OCI-M2 (cell line): ENCODE measurements at regions not wholly inside any gene's neighbourhood (a gene's known extent, or its start where the extent isn't known, plus 50 kb on each side); places are given as distances from the start of the nearest gene placed in this dataset.
A peak's percentile ranks its signal among the peaks of the same experiment; 100 is the strongest.
"Not testable (repeated sequence)": the region's sequence is repeated elsewhere in the genome, so short reads cannot be mapped to it uniquely, and the experiment has no call there.

Experiments
- DNase-seq: peaks from one replicate; lab custom pipeline; 2025; ENCODE audit not compliant: unreplicated experiment; lab: John Stamatoyannopoulos, UW

DNA sequence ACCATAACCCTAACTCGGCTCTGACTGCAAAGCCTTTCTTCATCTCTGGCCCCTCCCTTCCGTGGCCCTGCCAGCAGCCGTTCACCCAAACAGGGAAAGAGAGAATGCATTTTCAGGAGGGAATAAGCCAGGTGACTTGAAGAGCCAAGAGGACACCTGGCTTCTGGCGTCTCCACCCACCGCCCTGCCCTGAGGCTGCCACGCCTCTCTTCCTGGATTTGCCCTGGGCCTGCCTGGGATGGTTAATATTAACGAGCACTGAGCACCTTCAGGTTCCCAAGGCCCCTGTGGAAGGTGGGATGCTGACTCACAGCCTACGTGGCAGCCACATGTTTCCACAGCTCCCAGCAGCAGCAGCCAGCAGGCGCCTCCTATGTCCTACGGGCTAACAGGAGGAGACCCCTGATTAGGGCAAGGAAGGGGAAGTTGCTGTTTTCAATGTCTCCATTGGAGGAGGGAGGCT lies 138.0 kb upstream of the RREB1 start:
- DNase-seq = peak; percentile 61

GRCh38 chr6:6970851-6971250 lies 136.9 kb upstream of the RREB1 start:
- no peak for DNase-seq

GRCh38 chr6:6971369-6971768 lies 136.4 kb upstream of the RREB1 start:
- no peak for DNase-seq

- no peak for DNase-seq
Measured at GRCh38 chr6:6972456-6972855, 135.3 kb upstream of the RREB1 start.

GRCh38 chr6:6973721-6974120 lies 134.0 kb upstream of the RREB1 start:
- no peak for DNase-seq

GRCh38 chr6:6975459-6976111 lies 132.2 kb upstream of the RREB1 start:
- no peak for DNase-seq

DNA sequence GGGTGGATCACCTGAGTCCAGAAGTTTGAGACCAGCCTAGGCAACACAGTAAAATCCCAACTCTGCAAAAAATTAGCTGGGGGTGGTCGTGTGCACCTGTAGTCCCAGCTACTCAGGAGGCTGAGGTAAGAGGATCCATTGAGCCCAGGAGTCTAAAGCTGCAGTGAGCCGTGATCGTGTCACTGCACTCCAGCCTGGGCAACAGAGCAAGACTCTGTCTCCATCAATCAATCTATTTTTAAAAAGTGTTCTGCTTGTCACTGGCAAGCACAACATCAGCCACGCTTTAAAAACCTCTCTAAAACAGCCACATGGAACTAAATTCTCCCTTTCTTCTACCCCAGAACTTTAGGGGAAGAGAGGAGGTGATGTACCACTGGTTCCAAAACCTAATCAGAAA lies 131.6 kb upstream of the RREB1 start:
- no peak for DNase-seq

GRCh38 chr6:6978731-6979130 lies 129.0 kb upstream of the RREB1 start:
- no peak for DNase-seq

DNA sequence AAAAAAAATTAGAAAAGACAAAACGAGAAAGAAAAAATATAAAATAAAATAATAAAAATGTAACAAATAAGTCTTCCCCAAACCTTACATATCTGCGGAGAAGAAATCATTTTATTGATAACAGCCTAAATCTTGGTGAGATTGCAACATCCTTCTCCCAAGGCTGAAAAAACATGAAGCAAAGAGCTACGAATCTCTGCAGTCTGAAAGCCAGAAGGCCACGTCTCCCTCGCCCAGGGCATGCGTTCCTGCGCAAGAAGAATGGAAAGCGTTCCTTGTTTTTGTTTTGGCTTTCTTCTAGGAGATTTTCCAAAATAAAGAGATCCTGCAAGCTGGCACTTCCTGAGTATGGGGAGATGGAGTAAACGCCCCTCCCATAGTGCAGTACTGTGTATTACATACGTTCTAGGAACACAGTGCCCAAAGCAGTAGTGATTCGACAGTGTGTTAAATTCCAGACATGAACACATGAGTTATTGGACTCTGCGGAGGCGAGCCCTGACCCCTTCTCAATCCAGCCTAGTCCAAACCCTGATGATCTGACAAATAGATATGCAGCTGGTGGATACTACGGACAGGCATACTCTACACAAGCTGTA lies 126.7 kb upstream of the RREB1 start:
- DNase-seq = no peak

GRCh38 chr6:6981681-6982322 lies 126.0 kb upstream of the RREB1 start:
- no peak for DNase-seq

GRCh38 chr6:6982663-6983062 lies 125.1 kb upstream of the RREB1 start:
- no peak for DNase-seq

DNA sequence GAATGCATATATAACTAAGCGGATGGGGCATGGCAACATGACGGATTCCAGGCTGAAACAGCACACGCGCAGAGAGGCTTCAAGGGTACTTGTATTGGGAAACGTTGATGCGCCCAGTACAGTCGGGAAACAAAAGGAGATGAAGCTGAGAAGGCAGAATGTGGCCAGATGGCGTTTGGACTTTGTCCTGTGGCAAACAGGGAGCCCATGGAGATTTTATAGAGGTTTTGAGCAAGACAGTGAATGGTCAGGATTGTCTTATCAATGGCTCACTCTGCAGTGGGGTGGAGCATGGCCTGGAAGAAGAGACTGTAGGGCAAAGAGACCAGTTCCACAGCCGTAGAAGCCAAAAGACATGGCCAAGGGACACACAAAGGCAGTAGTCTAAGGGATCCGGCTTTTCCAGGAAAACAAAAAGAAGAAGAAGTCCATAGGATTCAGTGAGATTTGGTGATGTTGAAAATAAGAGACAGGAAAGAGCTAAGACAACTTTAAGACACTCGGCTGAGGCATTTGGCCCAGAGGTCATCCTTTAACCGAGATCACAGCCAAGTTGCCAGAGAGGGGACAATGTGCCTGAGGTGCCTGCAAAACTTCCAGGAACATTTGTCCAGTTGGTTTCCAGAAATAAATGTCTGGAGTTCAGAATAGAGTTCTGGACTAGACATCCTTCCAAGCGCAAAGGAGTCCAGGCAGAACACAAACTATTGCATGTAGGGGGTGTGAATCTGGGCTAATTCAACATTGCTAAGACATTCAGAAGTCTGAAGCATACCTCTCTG lies 123.0 kb upstream of the RREB1 start:
- DNase-seq = no peak

DNA sequence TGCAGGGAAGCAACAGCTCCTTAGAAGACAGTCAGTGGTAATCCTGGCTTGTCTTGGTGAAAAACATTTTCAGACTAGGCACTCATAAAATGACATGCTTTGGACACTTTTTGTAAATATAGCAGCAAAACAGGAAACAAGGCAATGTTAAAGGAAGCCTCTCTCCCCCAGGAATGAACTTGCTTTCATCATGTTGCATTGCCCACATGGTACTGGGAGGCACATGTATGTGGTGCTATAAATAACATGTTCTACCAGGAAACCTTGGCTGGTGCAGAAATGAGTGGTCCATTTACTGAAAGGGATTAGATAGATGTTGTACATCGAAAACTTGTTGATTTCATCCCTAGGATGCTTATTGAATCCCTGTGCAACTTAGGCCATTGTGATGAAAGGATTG lies 121.4 kb upstream of the RREB1 start:
- DNase-seq = no peak

DNA sequence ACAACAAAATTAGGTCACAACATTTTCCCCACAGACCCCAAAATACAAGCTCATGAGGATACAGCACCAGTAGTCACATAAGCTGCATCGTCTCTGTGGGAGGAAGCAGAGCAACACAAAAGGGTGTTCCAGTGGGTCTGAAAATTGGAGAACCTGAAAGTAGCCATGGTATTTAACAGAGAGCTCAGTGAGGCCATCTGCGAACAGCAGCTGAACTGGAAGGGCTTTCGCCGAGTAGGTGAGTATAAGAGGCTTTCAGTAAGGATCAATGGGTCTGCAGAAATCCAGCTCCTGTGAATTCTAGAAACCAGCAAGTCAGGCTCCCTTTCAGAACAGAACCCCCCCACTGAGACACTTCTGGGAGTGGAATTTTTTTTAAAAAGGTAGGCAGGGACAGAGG lies 120.0 kb upstream of the RREB1 start:
- DNase-seq = no peak

DNA sequence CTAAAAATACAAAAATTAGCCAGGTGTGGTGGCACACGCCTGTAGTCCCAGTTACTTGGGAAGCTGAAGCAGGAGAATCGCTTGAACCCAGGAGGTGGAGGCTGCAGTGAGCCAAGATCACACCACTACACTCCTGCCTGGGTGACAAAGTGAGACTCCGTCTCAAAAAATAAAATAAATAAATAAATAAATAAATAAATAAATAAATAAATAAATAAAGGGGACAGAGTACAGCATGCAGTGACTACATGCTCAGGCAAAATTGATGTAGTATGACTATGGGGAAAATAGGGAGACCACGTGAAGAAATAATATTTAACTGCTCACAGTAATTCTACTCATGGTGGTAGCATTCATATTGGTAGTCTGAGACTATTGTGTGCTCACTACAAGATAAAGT lies 117.7 kb upstream of the RREB1 start:
- DNase-seq = not testable (repeated sequence)

DNA sequence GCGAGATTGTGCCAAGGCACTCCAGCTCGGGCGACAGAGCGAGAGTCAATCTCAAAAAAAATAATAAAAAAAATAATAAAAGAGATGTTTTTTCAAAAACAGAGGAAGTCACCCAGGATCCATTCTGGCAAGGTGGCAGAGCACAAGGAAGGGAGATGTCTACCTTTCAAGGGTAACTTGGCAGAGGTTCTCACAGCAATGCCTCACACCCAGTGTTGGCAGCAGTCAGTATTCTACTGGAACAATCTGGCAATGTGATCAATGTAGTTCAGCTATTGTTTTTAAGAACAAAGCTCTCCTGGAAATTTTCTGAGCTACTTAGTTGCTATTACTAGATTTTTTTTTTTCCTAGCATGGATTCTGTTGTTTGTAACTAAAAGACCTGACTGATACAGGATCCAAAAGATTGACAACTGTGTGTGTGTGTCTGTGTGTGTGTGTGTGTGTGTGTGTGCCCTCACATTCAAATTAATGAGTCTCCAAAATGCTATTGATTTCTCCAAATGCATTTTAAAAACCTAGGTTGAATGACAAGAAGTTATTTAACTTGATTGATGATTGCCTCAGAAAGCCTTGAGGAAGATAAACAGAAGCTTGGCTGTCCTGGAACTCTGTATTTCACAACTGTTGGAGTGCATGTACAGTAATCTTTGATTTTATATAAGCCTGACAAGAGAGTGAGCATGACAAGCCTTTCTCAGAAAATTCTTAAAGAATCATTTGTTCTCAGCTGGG lies 114.1 kb upstream of the RREB1 start:
- no peak for DNase-seq

DNA sequence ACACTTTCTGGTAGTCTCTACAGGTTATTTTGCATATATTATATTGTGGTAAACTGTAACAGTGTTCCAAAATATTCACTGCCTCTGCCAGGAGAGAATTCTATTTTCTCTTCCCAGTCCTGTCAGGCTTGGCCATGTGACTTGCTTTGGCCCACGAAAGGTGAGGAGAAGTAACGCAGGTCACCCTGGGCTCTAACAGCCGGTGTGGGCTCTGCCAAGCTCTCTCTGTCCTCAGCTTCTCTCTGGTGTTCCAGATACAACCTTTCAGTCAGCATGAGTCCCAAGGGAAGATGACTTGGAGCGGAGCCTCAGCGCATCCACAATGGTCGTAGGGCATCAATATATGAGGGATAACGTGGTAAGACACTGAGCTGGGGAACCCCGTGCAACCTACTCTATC lies 113.0 kb upstream of the RREB1 start:
- no peak for DNase-seq

GRCh38 chr6:6995328-6995727 lies 112.4 kb upstream of the RREB1 start:
- no peak for DNase-seq

GRCh38 chr6:6996124-6996523 lies 111.6 kb upstream of the RREB1 start:
- DNase-seq = no peak

DNA sequence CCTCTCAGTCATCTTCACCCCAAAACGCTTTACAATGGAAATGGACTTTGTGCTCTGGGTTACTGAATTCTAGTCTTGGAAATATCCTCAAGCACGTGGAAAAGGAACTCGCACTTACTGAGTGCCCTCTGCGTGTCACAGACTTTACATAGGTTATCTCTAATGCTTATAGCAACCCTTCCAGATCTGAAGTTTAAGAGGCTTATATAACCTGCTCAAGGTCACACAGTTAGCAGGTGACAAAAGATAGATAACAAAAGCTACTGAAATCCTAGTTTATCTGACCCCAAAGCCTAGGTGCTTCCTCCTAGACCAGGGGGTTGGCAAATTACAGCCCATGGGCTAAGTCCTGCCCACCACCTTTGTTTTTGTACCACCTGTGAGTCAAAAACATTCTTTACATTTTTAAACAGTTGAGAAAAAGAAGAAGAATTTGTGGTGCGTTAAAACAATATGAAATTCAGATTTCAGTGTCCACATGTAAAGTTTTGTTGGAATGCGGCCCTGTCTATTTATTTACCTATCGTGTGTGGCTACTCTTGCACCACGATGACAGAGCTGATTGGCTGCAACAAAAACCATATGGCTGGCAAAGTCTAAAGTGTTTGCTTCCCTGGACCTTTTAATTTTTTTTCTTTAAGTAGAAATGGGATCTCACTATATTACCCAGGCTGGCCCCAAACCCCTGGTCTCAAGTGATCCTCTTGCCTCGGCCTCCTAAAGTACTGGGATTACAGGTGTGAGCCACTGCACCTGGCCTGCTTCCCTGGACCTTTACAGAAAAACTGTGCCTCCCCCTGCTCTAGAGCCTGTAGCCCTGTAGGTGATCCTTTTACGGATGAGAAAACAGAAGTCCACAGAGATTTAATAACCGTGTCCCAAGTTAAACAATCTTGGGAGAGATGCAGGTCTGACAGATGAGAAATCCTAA lies 110.2 kb upstream of the RREB1 start:
- no peak for DNase-seq
